HCT116 (cell line): ENCODE measurements at regions not wholly inside any gene's neighbourhood (a gene's known extent, or its start where the extent isn't known, plus 50 kb on each side); places are given as distances from the start of the nearest gene placed in this dataset.

ENCODE experiments used
- CEBPB ChIP-seq: IDR thresholded peaks from 2 replicates; pipeline ENCODE4 v1.6.1; 2012; ENCODE audit warnings: low read depth
- EZH2 ChIP-seq: fragments of 200-600 bp; sonication (generic); IDR thresholded peaks from 2 replicates; pipeline ENCODE4 v1.6.1; 2017; ENCODE audit warnings: antibody characterized with exemption, mixed run types
- EZH2phosphoT487 ChIP-seq: fragments of 200-600 bp; IDR thresholded peaks from 2 replicates; pipeline ENCODE4 v1.6.1; 2018; ENCODE audit warnings: antibody characterized with exemption, borderline replicate concordance
- JUND ChIP-seq: IDR thresholded peaks from 2 replicates; pipeline ENCODE4 v1.6.1; 2012
- MAX ChIP-seq: IDR thresholded peaks from 2 replicates; pipeline ENCODE4 v1.6.1; 2012
- POLR2A ChIP-seq: IDR thresholded peaks from 2 replicates; pipeline ENCODE4 v1.7.0; 2011; ENCODE audit warnings: borderline replicate concordance; ENCODE audit not compliant: insufficient read depth, insufficient read length; ENCODE audit errors: extremely low read depth
- POLR2AphosphoS5 ChIP-seq: IDR thresholded peaks from 2 replicates; pipeline ENCODE4 v1.6.1; 2011; ENCODE audit warnings: mild to moderate bottlenecking, low read depth, low read length, moderate library complexity
- SIN3A ChIP-seq: IDR thresholded peaks from 2 replicates; pipeline ENCODE4 v1.6.1; 2012; ENCODE audit warnings: low read depth
- SP1 ChIP-seq: IDR thresholded peaks from 2 replicates; pipeline ENCODE4 v1.6.1; 2012; ENCODE audit warnings: low read depth
- YY1 ChIP-seq: IDR thresholded peaks from 2 replicates; pipeline ENCODE4 v1.6.1; 2011; ENCODE audit warnings: low read length, low read depth, moderate library complexity, mild to moderate bottlenecking; ENCODE audit not compliant: insufficient replicate concordance; ENCODE audit errors: extremely low read depth
- ZFX ChIP-seq: fragments of 450-650 bp; IDR thresholded peaks from 2 replicates; pipeline ENCODE4 v1.6.1; 2017
- TF ChIP-seq, protein P1 (sequence below), 3 experiments: fragments of 200-600 bp in 1 of 3; sonication (generic) in 1 of 3; IDR thresholded peaks in 2 of 3; conservative IDR thresholded peaks in 1 of 3; 2 replicates each; pipeline ENCODE4 v1.5.1; 2012 to 2017; ENCODE audit warnings: low read depth in 2 of 3, low read length in 2 of 3, antibody characterized with exemption in 1 of 3, borderline replicate concordance in 1 of 3, control low read depth in 1 of 3, mild to moderate bottlenecking in 1 of 3, mixed read lengths in 1 of 3, mixed run types in 1 of 3, moderate library complexity in 1 of 3; ENCODE audit not compliant: insufficient read depth in 1 of 3
- TF ChIP-seq, protein P2 (sequence below): IDR thresholded peaks from 2 replicates; pipeline ENCODE4 v1.6.1; 2012; ENCODE audit warnings: low read depth

DNA sequence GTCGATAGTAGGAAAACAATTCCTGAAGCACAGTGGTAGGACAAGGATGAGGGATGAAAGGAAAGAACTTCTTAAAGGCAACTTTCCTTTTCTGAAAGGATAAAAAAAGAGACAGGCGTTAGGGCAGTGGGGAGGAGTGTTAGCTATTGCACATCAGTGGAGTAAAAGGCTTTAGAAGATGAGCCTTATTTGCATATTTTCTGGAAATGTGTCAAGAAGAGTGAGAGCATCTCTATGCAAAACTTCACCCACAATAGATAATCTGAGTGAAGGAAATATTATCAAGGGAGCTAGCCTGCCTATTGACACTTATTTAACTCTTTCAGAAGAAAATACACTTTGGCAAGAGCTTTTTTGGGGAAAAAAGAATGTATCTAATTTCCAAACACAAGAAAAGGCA lies 151.6 kb downstream of the MACIR start:
- TF ChIP-seq, protein P1, sequence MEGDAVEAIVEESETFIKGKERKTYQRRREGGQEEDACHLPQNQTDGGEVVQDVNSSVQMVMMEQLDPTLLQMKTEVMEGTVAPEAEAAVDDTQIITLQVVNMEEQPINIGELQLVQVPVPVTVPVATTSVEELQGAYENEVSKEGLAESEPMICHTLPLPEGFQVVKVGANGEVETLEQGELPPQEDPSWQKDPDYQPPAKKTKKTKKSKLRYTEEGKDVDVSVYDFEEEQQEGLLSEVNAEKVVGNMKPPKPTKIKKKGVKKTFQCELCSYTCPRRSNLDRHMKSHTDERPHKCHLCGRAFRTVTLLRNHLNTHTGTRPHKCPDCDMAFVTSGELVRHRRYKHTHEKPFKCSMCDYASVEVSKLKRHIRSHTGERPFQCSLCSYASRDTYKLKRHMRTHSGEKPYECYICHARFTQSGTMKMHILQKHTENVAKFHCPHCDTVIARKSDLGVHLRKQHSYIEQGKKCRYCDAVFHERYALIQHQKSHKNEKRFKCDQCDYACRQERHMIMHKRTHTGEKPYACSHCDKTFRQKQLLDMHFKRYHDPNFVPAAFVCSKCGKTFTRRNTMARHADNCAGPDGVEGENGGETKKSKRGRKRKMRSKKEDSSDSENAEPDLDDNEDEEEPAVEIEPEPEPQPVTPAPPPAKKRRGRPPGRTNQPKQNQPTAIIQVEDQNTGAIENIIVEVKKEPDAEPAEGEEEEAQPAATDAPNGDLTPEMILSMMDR (IDR thresholded peaks at IDR 0.05 in 2 of 3, conservative IDR thresholded peaks at IDR 0.05 in 1 of 3; ENCODE audit: borderline replicate concordance in 1 of 3, insufficient read depth in 1 of 3, low read depth in 2 of 3, low read length in 2 of 3), result no peak
- TF ChIP-seq POLR2A (no peak), SIN3A (no peak), EZH2phosphoT487 (no peak), EZH2 (no peak), CEBPB (no peak), MAX (no peak), ZFX (no peak), JUND (no peak), POLR2AphosphoS5 (no peak), YY1 (no peak), SP1 (no peak)
- TF ChIP-seq, protein P2, sequence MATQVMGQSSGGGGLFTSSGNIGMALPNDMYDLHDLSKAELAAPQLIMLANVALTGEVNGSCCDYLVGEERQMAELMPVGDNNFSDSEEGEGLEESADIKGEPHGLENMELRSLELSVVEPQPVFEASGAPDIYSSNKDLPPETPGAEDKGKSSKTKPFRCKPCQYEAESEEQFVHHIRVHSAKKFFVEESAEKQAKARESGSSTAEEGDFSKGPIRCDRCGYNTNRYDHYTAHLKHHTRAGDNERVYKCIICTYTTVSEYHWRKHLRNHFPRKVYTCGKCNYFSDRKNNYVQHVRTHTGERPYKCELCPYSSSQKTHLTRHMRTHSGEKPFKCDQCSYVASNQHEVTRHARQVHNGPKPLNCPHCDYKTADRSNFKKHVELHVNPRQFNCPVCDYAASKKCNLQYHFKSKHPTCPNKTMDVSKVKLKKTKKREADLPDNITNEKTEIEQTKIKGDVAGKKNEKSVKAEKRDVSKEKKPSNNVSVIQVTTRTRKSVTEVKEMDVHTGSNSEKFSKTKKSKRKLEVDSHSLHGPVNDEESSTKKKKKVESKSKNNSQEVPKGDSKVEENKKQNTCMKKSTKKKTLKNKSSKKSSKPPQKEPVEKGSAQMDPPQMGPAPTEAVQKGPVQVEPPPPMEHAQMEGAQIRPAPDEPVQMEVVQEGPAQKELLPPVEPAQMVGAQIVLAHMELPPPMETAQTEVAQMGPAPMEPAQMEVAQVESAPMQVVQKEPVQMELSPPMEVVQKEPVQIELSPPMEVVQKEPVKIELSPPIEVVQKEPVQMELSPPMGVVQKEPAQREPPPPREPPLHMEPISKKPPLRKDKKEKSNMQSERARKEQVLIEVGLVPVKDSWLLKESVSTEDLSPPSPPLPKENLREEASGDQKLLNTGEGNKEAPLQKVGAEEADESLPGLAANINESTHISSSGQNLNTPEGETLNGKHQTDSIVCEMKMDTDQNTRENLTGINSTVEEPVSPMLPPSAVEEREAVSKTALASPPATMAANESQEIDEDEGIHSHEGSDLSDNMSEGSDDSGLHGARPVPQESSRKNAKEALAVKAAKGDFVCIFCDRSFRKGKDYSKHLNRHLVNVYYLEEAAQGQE, result no peak
